Body of pancreas (tissue), 4 donors: ENCODE measurements at regions not wholly inside any gene's neighbourhood (a gene's known extent, or its start where the extent isn't known, plus 50 kb on each side); places are given as distances from the start of the nearest gene placed in this dataset.

ENCODE experiments used
- ATAC-seq: fragments of 150-250 bp; one replicate; pipeline ENCODE4 v1.9.1; 2016
- DNase-seq, 4 donors: peaks; one replicate each; pipeline ENCODE4 v3.0.0-alpha.2; 2019
- H3K27ac ChIP-seq, 4 donors: fragments of 200-600 bp; sonication (generic); 1 replicate in 3 of 4; 2 replicates in 1 of 4; pipeline versions ENCODE4 v1.5.1 to v1.6.1; 2016 to 2019; ENCODE audit warnings: mild to moderate bottlenecking in 1 of 4, mixed read lengths in 1 of 4, moderate library complexity in 1 of 4
- H3K27me3 ChIP-seq, 2 donors: fragments of 200-600 bp; sonication (generic); one replicate each; pipeline ENCODE4 v1.6.0; 2016; ENCODE audit warnings: mild to moderate bottlenecking in 1 of 2
- H3K36me3 ChIP-seq, 2 donors: fragments of 200-600 bp; sonication (generic); replicated peaks in 1 of 2; 2 replicates each; pipeline ENCODE4 v1.5.1; 2016; ENCODE audit warnings: low read depth in 2 of 2; ENCODE audit not compliant: insufficient read depth in 1 of 2
- H3K4me1 ChIP-seq: fragments of 200-600 bp; sonication (generic); one replicate; pipeline ENCODE4 v1.6.0; 2016
- H3K4me3 ChIP-seq, 2 donors: fragments of 200-600 bp; sonication (generic); 1 replicate in 1 of 2; 2 replicates in 1 of 2; pipeline ENCODE4 v1.5.1; 2016 to 2019
- H3K9me3 ChIP-seq, 3 donors: fragments of 200-600 bp; sonication (generic); 1 replicate in 2 of 3; 2 replicates in 1 of 3; pipeline ENCODE4 v1.5.1; 2016
- CTCF ChIP-seq, 7 experiments: fragments of 450-650 bp in 4 of 7; fragments of 200-600 bp in 3 of 7; sonication (generic) in 3 of 7; IDR thresholded peaks; one replicate each; pipeline ENCODE4 v1.5.1; 2016 to 2019; ENCODE audit warnings: antibody characterized with exemption in 7 of 7
- POLR2A ChIP-seq, 3 donors: fragments of 450-650 bp; IDR thresholded peaks; one replicate each; pipeline ENCODE4 v1.6.1; 2016; ENCODE audit warnings: antibody characterized with exemption in 3 of 3, mild to moderate bottlenecking in 2 of 3
- WGBS, 2 donors: methylation state at CpG; one replicate each; pipeline ENCODE4 v1.1.5; 2017; 5-methylcytosine and 5-hydroxymethylcytosine counted together
- intact Hi-C: fragments of 100-400 bp; cut with DNase I; formaldehyde crosslinking; loops from one replicate; pipeline ENCODE4 v1.15.1; 2023

GRCh38 chr6:8551993-8552392, 116.6 kb upstream of the SLC35B3 start:
- Histone ChIP-seq H3K9me3 (no peaks in the 10 kb centered on the region), H3K27ac (no peak overlapping the region), H3K4me1 (peaks cover 20% of the 10 kb centered on the region), H3K36me3 (no peaks in the 10 kb centered on the region), H3K4me3 (no peak overlapping the region), H3K27me3 (no peaks in the 10 kb centered on the region)
- ATAC-seq: no peak
- TF ChIP-seq POLR2A (IDR thresholded peaks at IDR 0.05) (no peak), CTCF (IDR thresholded peaks at IDR 0.05) (no peak)
- intact Hi-C loops: no loop called here
- 94 to 95% methylated on average over 2 of the region's 2 CpGs for WGBS, 2 donors
- DNase-seq: no peak

GRCh38 chr6:8551386-8551785, 116.0 kb upstream of the SLC35B3 start:
- DNase-seq: peak; percentile 21 to 62 (median 36)
- intact Hi-C loops: no loop called here
- ATAC-seq: no peak
- Histone ChIP-seq H3K9me3 (no peaks in the 10 kb centered on the region), H3K27me3 (no peaks in the 10 kb centered on the region), H3K27ac (no peak overlapping the region), H3K4me1 (peaks cover 17% of the 10 kb centered on the region), H3K36me3 (no peaks in the 10 kb centered on the region), H3K4me3 (no peak overlapping the region)
- TF ChIP-seq CTCF (IDR thresholded peaks at IDR 0.05): no peak
- TF ChIP-seq POLR2A (IDR thresholded peaks at IDR 0.05): no peak
- 54 to 56% methylated on average over 2 of the region's 2 CpGs for WGBS, 2 donors

GRCh38 chr6:8549074-8549790, 113.9 kb upstream of the SLC35B3 start:
- H3K27ac ChIP-seq: peak overlapping the region in 1 of 4 donors; percentile 31
- 53 to 56% methylated on average over 6 of the region's 6 CpGs for WGBS, 2 donors

GRCh38 chr6:8546496-8546895, 111.2 kb upstream of the SLC35B3 start:
- Histone ChIP-seq H3K4me3 (no peak overlapping the region), H3K27me3 (no peaks in the 10 kb centered on the region), H3K9me3 (no peaks in the 10 kb centered on the region), H3K4me1 (peaks cover 13% of the 10 kb centered on the region), H3K27ac (no peak overlapping the region), H3K36me3 (no peaks in the 10 kb centered on the region)
- TF ChIP-seq POLR2A (IDR thresholded peaks at IDR 0.05) (no peak), CTCF (IDR thresholded peaks at IDR 0.05) (no peak)
- no peak for DNase-seq
- no peak for ATAC-seq
- WGBS, 2 donors: 79 to 83% methylated on average over 7 of the region's 7 CpGs
- intact Hi-C loops: no loop called here

More at GRCh38 chr6:8549074-8549790, 113.9 kb upstream of the SLC35B3 start:
- Histone ChIP-seq H3K27me3 (no peaks in the 10 kb centered on the region), H3K36me3 (no peaks in the 10 kb centered on the region), H3K9me3 (no peaks in the 10 kb centered on the region), H3K4me3 (no peak overlapping the region), H3K4me1 (peaks cover 13% of the 10 kb centered on the region)
- ATAC-seq: no peak
- intact Hi-C loops: no loop called here
- TF ChIP-seq CTCF (IDR thresholded peaks at IDR 0.05) (no peak), POLR2A (IDR thresholded peaks at IDR 0.05) (no peak)
- DNase-seq: no peak

- H3K4me3 ChIP-seq: no peak overlapping the region
- no peak for TF ChIP-seq CTCF (IDR thresholded peaks at IDR 0.05)
- TF ChIP-seq POLR2A (IDR thresholded peaks at IDR 0.05): no peak
- no peak overlapping the region for H3K27ac ChIP-seq
- no peaks in the 10 kb centered on the region for H3K36me3 ChIP-seq
- no peaks in the 10 kb centered on the region for H3K27me3 ChIP-seq
- intact Hi-C loops: no loop called here
- peaks cover 13% of the 10 kb centered on the region for H3K4me1 ChIP-seq
- no peaks in the 10 kb centered on the region for H3K9me3 ChIP-seq
- DNase-seq (no peak), ATAC-seq (no peak)
- WGBS, 2 donors: 67 to 81% methylated on average over 1 of the region's 1 CpG
Observed at GRCh38 chr6:8545336-8545735, 110.0 kb upstream of the SLC35B3 start.
